Mesenchymal stem cell (in vitro differentiated cells and primary cell): ENCODE measurements at regions not wholly inside any gene's neighbourhood (a gene's known extent, or its start where the extent isn't known, plus 50 kb on each side); places are given as distances from the start of the nearest gene placed in this dataset.

Source experiments
- DNase-seq: peaks from one replicate; pipeline ENCODE4 v3.0.0-alpha.2; 2013
- H2AFZ ChIP-seq: one replicate; pipeline ENCODE4 v1.6.1; 2013; ENCODE audit warnings: low read depth, mild to moderate bottlenecking, control low read depth, inconsistent platforms, low read length, moderate library complexity
- H2AK5ac ChIP-seq: 2 replicates; pipeline ENCODE4 v1.6.1; 2013; ENCODE audit warnings: low read length, moderate library complexity, mild to moderate bottlenecking, inconsistent platforms; ENCODE audit not compliant: severe bottlenecking
- H2BK120ac ChIP-seq: one replicate; pipeline ENCODE4 v1.6.1; 2013; ENCODE audit warnings: low read depth, mild to moderate bottlenecking, inconsistent platforms, low read length, moderate library complexity
- H2BK12ac ChIP-seq, 2 experiments: one replicate each; pipeline ENCODE4 v1.6.1; 2013; ENCODE audit warnings: inconsistent platforms in 2 of 2, low read length in 2 of 2, mild to moderate bottlenecking in 2 of 2, moderate library complexity in 2 of 2, control low read depth in 1 of 2
- H2BK15ac ChIP-seq: one replicate; pipeline ENCODE4 v1.6.1; 2013; ENCODE audit warnings: mild to moderate bottlenecking, low read depth, inconsistent platforms; ENCODE audit not compliant: poor library complexity, severe bottlenecking
- H2BK5ac ChIP-seq: 2 replicates; pipeline ENCODE4 v1.6.1; 2013; ENCODE audit warnings: low read depth, mild to moderate bottlenecking, low read length, control low read depth, inconsistent platforms; ENCODE audit not compliant: poor library complexity, severe bottlenecking
- H3K14ac ChIP-seq, 2 experiments: one replicate each; pipeline ENCODE4 v1.6.1; 2013; ENCODE audit warnings: inconsistent platforms in 2 of 2, low read length in 2 of 2, control low read depth in 1 of 2, mild to moderate bottlenecking in 1 of 2, moderate library complexity in 1 of 2
- H3K18ac ChIP-seq, 2 experiments: one replicate each; pipeline ENCODE4 v1.6.1; 2013; ENCODE audit warnings: inconsistent platforms in 2 of 2, low read length in 2 of 2, control low read depth in 1 of 2, low read depth in 1 of 2, mild to moderate bottlenecking in 1 of 2
- H3K23ac ChIP-seq, 2 experiments: one replicate each; pipeline ENCODE4 v1.6.1; 2013; ENCODE audit warnings: inconsistent platforms in 2 of 2, low read length in 2 of 2, mild to moderate bottlenecking in 2 of 2, moderate library complexity in 2 of 2, control low read depth in 1 of 2
- H3K27ac ChIP-seq: 2 replicates; pipeline ENCODE4 v1.5.1; 2013; ENCODE audit warnings: mild to moderate bottlenecking, moderate library complexity, low read length, control low read depth, inconsistent platforms; ENCODE audit not compliant: poor library complexity, severe bottlenecking
- H3K27me3 ChIP-seq, 2 experiments: 2 replicates each; pipeline versions ENCODE4 v1.6.1 to v1.7.0; 2013; ENCODE audit warnings: low read length in 2 of 2, mild to moderate bottlenecking in 2 of 2, moderate library complexity in 2 of 2, control low read depth in 1 of 2, inconsistent platforms in 1 of 2; ENCODE audit not compliant: control insufficient read depth in 1 of 2, insufficient read depth in 1 of 2
- H3K36me3 ChIP-seq, 2 experiments: 2 replicates each; pipeline versions ENCODE4 v1.6.1 to v1.7.0; 2013; ENCODE audit warnings: low read length in 2 of 2, control low read depth in 1 of 2, inconsistent platforms in 1 of 2, low read depth in 1 of 2, mild to moderate bottlenecking in 1 of 2; ENCODE audit not compliant: insufficient read depth in 2 of 2, control insufficient read depth in 1 of 2
- H3K4ac ChIP-seq, 2 experiments: one replicate each; pipeline ENCODE4 v1.6.1; 2013; ENCODE audit warnings: inconsistent platforms in 2 of 2, low read length in 2 of 2, mild to moderate bottlenecking in 2 of 2, moderate library complexity in 2 of 2, control low read depth in 1 of 2, low read depth in 1 of 2
- H3K4me1 ChIP-seq: 2 replicates; pipeline ENCODE4 v1.6.1; 2013; ENCODE audit warnings: low read depth, low read length, control low read depth; ENCODE audit not compliant: control insufficient read depth, insufficient read depth
- H3K4me2 ChIP-seq: 2 replicates; pipeline ENCODE4 v1.6.1; 2013; ENCODE audit warnings: low read length, mild to moderate bottlenecking, inconsistent platforms; ENCODE audit not compliant: poor library complexity, severe bottlenecking
- H3K4me3 ChIP-seq, 2 experiments: 2 replicates each; pipeline versions ENCODE4 v1.5.1 to v1.7.0; 2013; ENCODE audit warnings: low read length in 2 of 2, mild to moderate bottlenecking in 2 of 2, control low read depth in 1 of 2, low read depth in 1 of 2; ENCODE audit not compliant: insufficient read depth in 1 of 2
- H3K79me1 ChIP-seq: replicated peaks from 2 replicates; pipeline ENCODE4 v1.6.1; 2013; ENCODE audit warnings: mild to moderate bottlenecking, control low read depth, low read length, inconsistent platforms; ENCODE audit not compliant: poor library complexity, severe bottlenecking
- H3K9ac ChIP-seq: 2 replicates; pipeline ENCODE4 v1.7.0; 2013; ENCODE audit warnings: mild to moderate bottlenecking, low read length, moderate library complexity
- H3K9me3 ChIP-seq: 2 replicates; pipeline ENCODE4 v1.7.0; 2013; ENCODE audit warnings: mild to moderate bottlenecking, low read length; ENCODE audit not compliant: control insufficient read depth
- H4K8ac ChIP-seq: one replicate; pipeline ENCODE4 v1.6.1; 2013; ENCODE audit warnings: inconsistent platforms, mild to moderate bottlenecking, low read length, moderate library complexity
- H4K91ac ChIP-seq: one replicate; pipeline ENCODE4 v1.6.1; 2013; ENCODE audit warnings: mild to moderate bottlenecking, low read length, inconsistent platforms
- WGBS: methylation state at CpG from one replicate; pipeline ENCODE4 v1.1.7; 2013; ENCODE audit warnings: mixed read lengths; 5-methylcytosine and 5-hydroxymethylcytosine counted together

DNA sequence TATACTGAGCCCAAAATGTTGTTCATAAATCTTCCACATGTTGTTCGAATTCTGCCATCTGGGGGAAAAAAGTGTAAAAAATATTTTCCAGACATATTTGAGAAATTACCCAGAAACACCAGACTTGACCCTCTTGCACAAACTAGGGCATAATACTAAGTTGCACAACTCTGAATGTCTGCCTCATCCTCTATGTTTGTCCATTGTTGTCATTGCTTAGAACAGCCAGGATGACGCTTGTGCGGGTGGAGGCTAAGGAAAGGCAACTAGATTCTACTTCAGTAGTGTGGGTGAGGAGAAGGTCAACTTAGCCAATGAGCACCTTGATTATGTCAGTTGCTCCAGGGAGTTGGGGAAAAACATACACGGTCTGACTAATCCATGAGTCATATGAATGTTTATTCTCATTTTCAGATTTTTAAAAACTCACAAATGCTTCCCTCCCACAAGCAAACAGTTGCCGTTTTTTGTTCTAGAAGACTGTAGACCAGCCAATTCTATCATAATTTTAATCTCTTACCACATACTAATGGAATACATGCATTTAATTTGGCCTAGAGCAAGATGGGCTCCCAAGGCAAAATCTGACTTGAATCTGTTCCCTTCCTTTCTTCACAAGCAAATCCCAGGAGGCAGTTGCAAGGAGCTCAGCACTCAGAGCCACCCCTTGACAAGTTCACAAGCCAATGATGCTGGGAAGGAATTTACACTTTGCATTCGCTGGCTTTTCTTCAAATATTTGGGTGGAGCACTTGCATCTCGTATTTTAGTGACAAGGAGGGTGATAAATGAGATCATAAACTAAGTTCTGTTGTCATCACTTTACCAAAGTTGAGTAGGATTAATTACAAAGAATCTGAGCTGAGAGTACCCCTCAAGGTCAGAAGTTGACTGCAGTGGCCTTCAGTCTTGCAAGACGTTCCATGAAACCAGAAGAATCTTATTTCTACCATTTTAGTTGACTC is 163.2 kb upstream of the TWIST2 start:
- no peak overlapping the region for H3K14ac ChIP-seq
- no peak overlapping the region for H3K4ac ChIP-seq
- peaks cover 2% of the 10 kb centered on the region for H3K4me1 ChIP-seq
- no peak overlapping the region for H3K18ac ChIP-seq
- H3K4me3 ChIP-seq = no peak overlapping the region
- H3K79me1 ChIP-seq = no peaks in the 10 kb centered on the region
- no peaks in the 10 kb centered on the region for H3K27me3 ChIP-seq
- H3K36me3 ChIP-seq = no peaks in the 10 kb centered on the region
- no peak overlapping the region for H4K91ac ChIP-seq
- no peak overlapping the region for H3K23ac ChIP-seq
- no peak overlapping the region for H2AK5ac ChIP-seq
- H2AFZ ChIP-seq = no peak overlapping the region
- DNase-seq = peak; percentile 98
- H3K4me2 ChIP-seq = no peak overlapping the region
- H3K9me3 ChIP-seq = no peaks in the 10 kb centered on the region
- no peak overlapping the region for H2BK15ac ChIP-seq
- H2BK5ac ChIP-seq = no peak overlapping the region
- peak overlapping the region; percentile 58 for H3K9ac ChIP-seq
- no peak overlapping the region for H2BK120ac ChIP-seq
- H4K8ac ChIP-seq = no peak overlapping the region
- H2BK12ac ChIP-seq = no peak overlapping the region
- no peak overlapping the region for H3K27ac ChIP-seq
- 16% methylated on average over 7 of the region's 8 CpGs for WGBS

DNA sequence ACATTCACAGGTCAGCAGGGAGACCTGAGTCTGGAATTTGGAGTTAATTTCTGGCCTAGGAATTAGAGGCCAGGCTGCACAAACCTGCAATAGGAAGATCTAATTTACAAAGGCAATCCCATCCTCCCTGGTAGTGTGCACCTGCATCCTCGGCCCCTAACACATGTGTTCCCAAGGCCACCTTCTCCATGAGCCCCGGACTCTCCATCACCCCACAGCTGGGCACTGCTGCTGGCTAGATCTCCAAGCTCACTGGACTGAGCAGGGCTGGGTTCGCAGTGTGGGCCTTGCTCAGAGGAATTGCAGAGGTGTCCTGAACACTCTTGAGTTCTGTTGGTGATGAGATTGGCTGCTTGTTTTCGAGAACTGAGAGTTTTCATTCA is 162.6 kb upstream of the TWIST2 start:
- no peak overlapping the region for H3K4me3 ChIP-seq
- H3K4me2 ChIP-seq = no peak overlapping the region
- no peak overlapping the region for H3K27ac ChIP-seq
- peak overlapping the region; percentile 58 for H3K9ac ChIP-seq
- no peak overlapping the region for H2AK5ac ChIP-seq
- no peak overlapping the region for H3K23ac ChIP-seq
- H2BK5ac ChIP-seq = no peak overlapping the region
- no peaks in the 10 kb centered on the region for H3K27me3 ChIP-seq
- WGBS = 77% methylated on average over 3 of the region's 4 CpGs
- H3K14ac ChIP-seq = no peak overlapping the region
- H2BK12ac ChIP-seq = peak overlapping the region in 1 of 2 experiments; percentile 68
- H2BK15ac ChIP-seq = no peak overlapping the region
- no peaks in the 10 kb centered on the region for H3K9me3 ChIP-seq
- no peak overlapping the region for H2BK120ac ChIP-seq
- H4K8ac ChIP-seq = peak overlapping the region; percentile 29
- H3K79me1 ChIP-seq = no peaks in the 10 kb centered on the region
- H3K36me3 ChIP-seq = no peaks in the 10 kb centered on the region
- no peak for DNase-seq
- no peak overlapping the region for H3K4ac ChIP-seq
- H2AFZ ChIP-seq = no peak overlapping the region
- peaks cover 2% of the 10 kb centered on the region for H3K4me1 ChIP-seq
- H4K91ac ChIP-seq = peak overlapping the region; percentile 85
- peak overlapping the region in 1 of 2 experiments; percentile 55 for H3K18ac ChIP-seq

DNA sequence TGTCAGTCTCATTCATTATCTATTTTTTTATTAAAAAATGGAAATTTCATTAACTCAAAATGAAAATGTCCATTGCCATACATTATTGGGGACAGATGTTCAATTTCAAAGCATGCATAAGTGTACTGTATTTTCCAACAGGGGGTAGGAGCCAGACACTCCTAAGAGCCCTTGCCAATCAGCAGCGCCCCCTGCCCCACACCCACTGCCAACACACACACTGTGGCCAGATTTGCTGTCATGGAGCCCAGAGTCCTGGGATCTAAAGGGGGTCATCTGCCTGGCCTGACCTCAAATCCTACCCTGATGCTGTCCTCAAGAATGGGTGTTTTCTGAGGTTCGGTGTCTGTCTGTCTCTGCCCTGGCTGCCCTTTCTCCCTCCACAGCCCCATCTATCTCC is 162.2 kb upstream of the TWIST2 start:
- no peaks in the 10 kb centered on the region for H3K79me1 ChIP-seq
- H4K91ac ChIP-seq = no peak overlapping the region
- H2AFZ ChIP-seq = no peak overlapping the region
- H3K4ac ChIP-seq = no peak overlapping the region
- H3K4me1 ChIP-seq = peaks cover 2% of the 10 kb centered on the region
- no peak overlapping the region for H3K14ac ChIP-seq
- H2AK5ac ChIP-seq = no peak overlapping the region
- no peak overlapping the region for H3K18ac ChIP-seq
- 66% methylated on average over 2 of the region's 2 CpGs for WGBS
- no peak overlapping the region for H3K27ac ChIP-seq
- H3K9ac ChIP-seq = peak overlapping the region; percentile 58
- H2BK15ac ChIP-seq = no peak overlapping the region
- H3K9me3 ChIP-seq = no peaks in the 10 kb centered on the region
- no peak overlapping the region for H4K8ac ChIP-seq
- no peak overlapping the region for H2BK120ac ChIP-seq
- H3K27me3 ChIP-seq = no peaks in the 10 kb centered on the region
- no peak overlapping the region for H2BK12ac ChIP-seq
- no peak for DNase-seq
- no peak overlapping the region for H2BK5ac ChIP-seq
- no peak overlapping the region for H3K23ac ChIP-seq
- H3K4me3 ChIP-seq = no peak overlapping the region
- H3K4me2 ChIP-seq = no peak overlapping the region
- H3K36me3 ChIP-seq = no peaks in the 10 kb centered on the region

DNA sequence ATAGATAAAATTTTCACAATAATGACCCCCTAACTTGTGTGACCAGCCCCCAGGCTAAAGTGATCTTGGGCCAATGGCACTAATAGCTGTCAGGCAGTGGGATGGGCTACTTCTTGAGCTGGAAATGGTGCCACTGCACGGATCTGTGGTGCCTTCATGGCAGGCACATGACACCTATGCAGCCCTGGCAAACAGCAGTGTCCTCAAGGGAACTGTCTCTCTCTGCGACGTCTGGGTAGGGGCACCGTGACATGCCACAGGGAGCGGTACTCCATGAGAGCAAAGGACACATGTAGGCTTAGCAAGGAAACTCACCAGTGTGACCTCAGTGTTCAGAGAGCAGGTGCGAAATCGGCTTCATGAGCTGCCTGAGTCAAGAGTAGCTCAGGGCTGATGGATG is 161.7 kb upstream of the TWIST2 start:
- Histone ChIP-seq H2BK120ac (no peak overlapping the region), H3K9me3 (no peaks in the 10 kb centered on the region), H2AFZ (no peak overlapping the region), H3K14ac (no peak overlapping the region), H3K27ac (no peak overlapping the region), H4K91ac (peak overlapping the region; percentile 9), H2BK5ac (no peak overlapping the region), H3K4me2 (no peak overlapping the region), H3K4ac (no peak overlapping the region), H3K4me3 (no peak overlapping the region), H3K4me1 (peaks cover 2% of the 10 kb centered on the region), H3K36me3 (no peaks in the 10 kb centered on the region), H2AK5ac (no peak overlapping the region), H3K18ac (peak overlapping the region in 1 of 2 experiments; percentile 58), H3K9ac (no peak overlapping the region), H3K79me1 (no peaks in the 10 kb centered on the region), H2BK15ac (no peak overlapping the region), H3K27me3 (no peaks in the 10 kb centered on the region), H2BK12ac (no peak overlapping the region), H3K23ac (no peak overlapping the region), H4K8ac (no peak overlapping the region)
- DNase-seq = no peak
- WGBS = 87% methylated on average over 7 of the region's 7 CpGs
